Suppressor macrophage treated with lipopolysaccharide for 4 hours (primary cell): ENCODE measurements at regions not wholly inside any gene's neighbourhood (a gene's known extent, or its start where the extent isn't known, plus 50 kb on each side); places are given as distances from the start of the nearest gene placed in this dataset.
A peak's percentile ranks its signal among the peaks of the same experiment; 100 is the strongest.

ENCODE experiments used
- DNase-seq: peaks from one replicate; pipeline ENCODE4 v3.0.0-alpha.2; 2020

DNA sequence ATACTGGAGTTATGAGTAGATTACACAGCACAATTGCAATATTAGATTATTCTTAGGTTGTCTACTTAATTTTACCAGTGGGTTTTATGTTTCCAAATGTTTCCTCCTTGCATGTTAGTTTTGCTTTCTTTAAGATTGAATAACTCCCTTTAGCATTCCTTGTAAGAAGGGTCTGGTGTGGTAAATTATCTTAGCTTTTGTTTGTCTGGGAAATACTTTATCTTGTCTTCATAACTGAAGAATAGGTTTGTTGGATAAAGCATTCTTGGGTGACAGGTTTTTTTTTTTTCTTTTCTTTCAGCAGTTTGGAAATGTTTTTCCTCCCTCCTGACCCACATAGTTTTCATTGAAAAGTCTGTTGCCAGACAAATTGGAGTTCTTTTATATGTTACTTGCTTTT lies 531.1 kb downstream of the ANXA1 start:
- no peak for DNase-seq

DNA sequence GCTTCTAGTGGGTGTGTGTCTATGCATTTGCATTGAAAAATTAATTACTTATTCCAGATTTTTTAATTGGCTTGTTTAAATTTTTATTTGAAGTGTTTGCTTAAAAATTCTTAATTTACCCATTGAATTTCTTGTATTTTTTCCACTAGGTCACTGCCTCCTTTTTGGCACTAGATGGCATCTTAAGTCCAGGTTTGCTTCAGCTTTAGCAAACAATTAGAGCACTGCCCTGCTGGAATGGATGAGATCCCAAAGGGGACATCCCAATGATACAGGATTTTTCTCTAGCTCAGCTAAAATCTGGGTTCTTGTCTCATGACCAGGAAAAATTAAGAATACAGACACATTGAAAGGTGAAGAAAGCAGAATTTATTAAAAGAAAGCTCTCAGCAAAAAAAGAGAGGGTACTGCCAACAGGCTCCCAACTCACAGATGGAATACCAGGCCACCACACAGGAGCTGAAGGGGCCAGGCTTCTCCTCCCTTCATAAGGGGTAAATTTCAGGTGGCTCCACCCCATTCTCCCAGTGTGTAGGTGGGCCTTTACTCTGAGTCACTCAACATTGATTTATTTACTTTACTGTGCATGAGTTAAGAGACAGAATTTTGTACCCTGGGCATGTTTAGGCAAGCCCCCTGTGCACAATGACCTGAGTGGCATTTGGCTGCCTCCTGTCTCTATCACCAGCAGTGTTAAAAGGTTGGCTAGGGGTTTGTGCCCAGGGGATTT lies 532.4 kb downstream of the ANXA1 start:
- DNase-seq = peak; percentile 22

DNA sequence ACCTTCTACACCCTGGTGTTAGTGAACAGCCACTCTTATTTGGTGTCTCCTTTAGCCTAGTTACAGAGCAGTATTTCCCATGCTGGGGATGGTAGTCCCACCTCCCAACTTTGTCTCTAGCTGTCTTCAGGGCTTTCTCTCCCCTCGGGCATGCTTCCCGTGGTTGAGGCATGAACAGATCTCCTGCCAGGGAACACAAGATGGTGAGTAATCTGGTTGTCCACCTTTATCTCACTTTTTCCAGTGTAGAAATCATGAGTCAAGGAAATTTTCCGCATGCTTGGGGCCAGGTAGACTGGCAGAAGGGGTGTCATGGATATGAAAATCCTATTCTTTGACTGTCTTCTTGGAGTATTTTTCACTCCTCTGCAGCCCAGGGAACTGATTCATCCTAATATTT lies 532.9 kb downstream of the ANXA1 start:
- no peak for DNase-seq

DNA sequence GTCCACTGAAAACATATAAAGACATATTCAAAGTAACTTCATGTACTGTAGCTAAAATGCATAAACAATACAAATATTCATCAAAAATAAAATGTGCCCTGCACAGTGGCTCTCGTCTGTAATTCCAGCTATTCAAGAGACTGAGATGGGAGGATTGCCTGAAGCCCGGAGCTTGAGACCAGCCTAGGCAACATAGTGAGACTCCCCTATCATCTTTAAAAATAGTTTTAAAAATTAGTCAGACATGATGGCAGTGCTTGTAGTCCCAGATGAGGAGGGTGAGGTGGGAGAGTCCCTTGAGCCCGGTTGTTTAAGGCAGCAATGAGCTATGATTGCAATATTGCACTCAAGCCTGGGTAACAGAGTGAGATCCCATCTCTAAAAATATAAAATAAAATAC lies 534.1 kb downstream of the ANXA1 start:
- DNase-seq = no peak

DNA sequence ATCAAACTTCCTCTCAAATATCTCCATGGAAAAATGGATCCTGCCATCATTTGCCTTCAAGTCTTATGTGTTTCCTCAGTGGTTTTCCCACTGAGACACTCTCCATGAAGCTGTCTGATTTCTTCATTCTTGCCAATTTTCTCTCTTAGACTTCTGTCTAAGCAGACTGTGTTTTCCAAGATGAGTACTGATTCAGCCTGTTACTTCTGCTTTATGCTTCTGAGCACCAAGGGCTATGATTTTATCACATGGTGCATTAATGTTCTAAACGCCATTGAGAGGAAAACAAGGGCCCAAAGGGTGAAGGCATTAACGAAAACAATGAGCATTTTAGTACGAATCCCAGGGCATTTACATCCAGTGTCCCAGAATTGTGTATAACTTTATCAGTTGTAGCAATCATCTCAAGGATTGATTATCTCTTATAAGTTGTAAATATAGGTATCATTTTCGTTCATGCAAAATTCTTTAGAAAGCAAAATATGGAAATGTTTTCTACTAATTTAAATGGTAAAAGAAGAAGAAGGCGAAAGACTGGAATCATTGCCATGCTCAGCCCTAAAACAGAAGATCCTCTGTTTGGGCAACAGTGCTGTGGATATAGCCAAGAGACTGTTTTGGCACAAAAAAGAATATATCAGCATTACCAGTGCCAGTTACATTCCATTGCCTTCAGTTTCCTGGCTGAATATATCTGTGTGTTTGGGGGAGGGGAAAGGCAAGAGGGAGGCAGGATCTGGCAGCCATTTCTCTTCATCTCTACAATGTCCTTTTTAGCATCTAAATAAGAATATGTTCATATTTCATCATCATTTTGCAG lies 537.6 kb downstream of the ANXA1 start:
- no peak for DNase-seq

DNA sequence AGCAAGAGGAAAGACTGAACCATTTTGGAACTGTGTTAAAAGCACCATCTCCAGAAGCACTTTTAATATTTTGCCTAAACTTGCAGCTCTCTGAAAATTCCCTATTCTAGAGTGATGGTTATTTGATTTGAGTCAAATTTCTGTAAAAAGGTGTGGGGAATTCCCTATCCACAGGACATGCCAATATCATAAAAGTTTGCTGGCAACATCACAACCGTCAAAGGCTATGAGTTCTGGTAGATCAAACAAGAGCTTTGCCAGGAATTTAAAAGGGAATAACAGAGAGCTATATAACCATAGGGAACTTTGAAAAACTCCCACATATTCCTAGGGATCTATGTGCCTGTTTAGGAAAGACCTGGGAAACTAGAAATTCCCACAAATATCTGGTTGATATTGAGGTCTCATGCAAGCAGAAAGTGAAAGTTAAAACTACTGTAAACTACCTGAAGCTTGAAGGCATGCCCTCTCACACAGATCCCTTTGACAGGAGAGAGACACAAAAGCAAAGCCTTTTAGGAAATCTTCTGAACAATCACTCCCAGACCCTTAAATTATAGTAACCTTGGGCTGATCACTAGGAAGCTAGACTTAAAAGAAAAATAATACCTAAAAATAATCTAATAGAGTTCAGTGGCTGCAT lies 549.9 kb downstream of the ANXA1 start:
- DNase-seq = no peak

DNA sequence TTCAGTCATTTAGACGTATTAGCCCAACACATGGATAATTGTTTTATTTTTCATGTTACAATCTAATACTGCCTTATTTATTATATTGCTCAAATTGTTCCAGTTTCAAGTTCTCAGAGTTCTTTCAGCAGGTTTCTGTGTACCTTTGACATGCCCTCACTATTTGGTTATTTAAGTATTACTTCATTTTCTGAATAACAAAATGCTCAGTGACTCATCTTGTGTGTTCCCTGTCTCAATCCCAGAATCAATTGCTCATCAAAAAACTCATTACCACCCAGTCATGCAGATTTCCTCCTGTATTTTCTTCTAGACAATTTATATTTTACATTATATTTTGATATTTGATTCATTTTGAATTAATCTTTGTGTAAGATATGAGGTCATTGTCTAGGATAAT lies 562.6 kb downstream of the ANXA1 start:
- no peak for DNase-seq

DNA sequence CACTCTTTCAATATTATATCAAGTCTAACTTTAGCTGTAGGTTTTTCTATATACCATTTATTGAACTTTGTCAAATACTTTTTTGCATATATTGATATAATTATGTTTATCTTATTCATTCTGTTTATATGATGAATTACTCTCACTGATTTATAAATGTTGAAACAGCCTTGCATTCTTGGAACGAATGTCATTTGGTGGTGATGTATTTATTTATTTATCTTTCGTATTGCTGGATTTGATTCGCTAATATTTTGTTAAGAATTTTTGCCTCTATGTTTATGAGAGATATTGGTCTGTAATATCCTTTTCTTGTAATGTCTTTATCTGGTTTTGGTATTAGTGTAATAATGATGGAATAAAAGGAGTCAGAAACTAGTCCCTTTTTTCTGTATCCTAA lies 563.9 kb downstream of the ANXA1 start:
- DNase-seq = no peak

DNA sequence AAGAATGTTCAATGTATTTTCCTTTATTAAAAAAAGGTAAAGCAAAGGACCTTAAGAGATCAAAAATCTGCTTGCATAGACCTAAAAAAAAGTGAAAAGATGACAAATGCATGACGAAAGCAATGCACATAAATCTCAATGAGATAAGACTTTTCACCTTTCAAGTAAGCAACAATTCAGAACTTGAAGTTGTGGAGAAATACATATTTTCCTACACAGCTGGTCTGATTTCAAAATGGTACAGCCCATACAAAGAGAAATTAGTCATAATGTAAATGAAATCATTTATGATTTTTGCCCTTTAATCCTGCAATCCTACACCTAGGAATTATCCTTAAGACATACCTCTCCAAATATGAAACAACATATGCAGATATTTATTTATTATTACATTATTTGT lies 568.0 kb downstream of the ANXA1 start:
- DNase-seq = no peak

DNA sequence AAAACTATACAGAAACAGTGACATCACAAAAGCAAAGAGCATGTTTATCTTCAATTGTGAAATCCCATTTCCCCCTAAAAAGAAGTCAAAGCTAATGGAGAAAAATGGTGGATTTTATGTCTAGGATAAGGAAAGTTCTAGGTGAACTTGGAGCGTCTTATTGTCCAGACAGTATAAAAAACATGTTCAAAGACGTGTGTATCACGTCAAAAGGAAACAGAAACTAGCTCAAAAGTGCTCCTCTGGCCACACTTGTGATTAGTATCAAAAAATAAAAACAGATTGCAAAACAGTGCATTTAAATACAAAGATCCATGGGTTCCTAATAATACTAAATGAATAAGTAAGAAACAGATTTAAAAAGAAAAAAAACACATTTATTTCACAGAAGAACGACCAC lies 568.9 kb downstream of the ANXA1 start:
- no peak for DNase-seq

DNA sequence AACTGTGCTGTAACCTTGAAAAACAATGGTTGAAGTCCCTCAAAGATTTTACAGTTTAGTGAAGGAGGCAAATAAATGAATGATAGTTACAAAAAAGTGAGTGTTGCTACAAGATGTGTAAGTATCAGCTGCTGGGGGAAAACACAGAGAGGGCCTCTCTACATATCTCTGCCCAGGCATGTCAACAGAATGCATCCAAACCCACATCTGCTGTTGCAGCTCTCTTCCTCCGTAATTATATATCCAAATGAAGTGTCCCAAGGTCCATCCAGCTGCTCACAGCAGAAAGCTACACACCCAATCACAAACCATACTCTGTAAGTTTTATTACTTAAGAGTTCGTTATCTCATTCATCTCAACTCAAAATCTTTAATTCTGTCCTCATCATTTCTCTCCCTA lies 584.6 kb downstream of the ANXA1 start:
- DNase-seq = no peak

DNA sequence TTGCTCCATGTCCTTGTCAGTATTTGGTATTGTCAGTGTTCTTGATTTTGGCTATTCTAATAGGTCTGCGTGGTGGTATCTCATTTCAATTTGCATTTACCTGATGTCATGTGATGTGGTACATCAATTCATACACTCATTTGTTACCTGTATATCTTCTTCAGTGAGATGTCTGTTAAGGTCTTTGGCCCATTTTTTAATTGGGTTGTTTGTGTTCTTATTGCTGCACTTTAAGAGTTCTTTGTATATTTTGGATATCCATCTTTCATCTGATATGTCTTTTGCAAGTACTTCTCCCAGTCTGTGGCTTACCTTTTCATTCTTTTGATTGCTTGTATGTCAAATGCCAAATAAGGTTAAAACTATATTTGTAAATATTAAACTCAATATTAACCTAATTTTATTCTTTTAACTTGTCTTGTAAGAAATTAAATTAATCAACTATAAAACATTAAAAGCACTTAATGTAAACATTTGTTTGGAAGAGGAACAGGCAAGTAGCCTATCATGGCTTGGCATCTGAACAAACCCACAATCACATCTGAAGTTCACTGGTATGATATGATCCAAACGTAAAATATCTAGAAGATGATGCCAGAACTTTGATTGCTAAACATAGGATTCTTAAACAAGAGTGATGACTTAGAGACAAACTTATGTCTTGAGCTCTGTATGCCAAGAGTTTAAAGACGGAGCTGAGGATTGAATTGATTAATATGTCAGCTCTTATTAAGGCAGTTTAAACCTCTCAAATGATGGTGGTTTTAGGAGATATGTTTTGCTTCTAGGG lies 587.3 kb downstream of the ANXA1 start:
- DNase-seq = no peak

DNA sequence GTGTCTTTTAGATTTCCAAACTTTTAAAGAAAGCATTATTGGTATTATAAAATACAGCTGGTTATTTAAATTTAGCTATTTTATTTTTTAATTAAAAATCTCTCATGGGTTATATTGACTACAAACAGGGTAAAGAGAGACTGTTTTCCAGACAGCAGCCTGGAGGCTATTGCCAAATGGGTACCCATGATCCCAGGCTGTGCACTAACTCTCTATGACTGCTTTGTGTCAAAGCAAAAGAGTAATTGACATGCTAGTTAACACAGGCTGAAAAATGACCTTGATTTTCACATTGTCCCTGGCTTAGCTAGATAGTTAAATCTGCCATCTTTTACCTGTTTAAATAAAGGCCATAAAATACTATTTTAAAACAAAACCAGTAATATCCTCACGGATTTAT lies 589.7 kb downstream of the ANXA1 start:
- no peak for DNase-seq

DNA sequence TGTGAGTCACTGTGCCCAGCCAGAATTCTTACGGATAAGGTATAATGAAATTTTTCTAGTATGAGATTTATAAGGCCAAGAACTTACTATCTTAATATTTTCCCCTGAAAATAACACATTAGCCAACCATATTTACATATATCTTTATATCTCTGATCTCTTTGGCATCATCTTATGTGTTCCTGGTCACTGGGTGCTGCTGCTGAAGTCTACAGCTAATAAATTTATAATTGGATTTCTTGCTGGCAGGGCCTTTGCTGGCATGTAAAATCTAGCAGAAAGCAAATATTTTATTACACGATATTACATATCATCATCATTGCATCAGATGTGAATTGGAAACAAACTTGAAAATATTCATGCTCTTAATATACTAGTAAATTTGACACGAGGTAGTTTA lies 590.7 kb downstream of the ANXA1 start:
- no peak for DNase-seq

DNA sequence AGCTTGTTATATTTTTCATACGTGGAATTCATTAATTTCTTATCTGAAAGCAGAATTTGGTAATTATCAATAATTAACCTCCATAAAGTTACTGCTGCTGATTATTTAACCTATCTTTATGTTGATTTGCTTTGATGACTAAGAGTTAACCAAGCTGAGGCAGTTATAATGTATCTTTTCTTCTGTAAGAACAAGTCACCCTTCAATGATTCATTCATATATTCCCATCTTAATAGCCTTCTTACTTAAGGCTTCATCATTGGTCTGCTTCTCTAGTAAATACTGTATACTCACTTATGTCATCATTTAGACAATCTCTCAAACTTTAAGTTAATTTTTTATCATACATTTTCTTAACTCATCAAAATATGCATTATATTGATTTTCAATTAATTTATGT lies 592.2 kb downstream of the ANXA1 start:
- no peak for DNase-seq

DNA sequence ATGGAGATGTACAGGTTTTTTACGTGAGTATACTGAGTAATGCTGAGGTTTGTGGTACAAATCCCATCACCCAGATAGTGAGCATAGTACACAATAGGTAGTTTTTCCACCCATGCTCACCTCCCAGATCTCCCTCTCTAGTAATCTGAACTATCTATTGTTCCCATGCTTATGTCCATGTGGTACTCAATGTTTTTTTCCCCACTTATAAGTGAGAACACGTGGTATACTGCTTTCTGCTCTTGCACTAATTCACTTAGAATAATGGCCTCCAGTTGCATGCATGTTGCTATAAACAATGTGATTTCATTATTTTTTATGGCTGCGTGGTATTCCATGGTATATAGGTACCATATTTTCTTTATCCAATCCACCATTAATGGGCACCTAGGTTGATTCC lies 593.9 kb downstream of the ANXA1 start:
- no peak for DNase-seq

DNA sequence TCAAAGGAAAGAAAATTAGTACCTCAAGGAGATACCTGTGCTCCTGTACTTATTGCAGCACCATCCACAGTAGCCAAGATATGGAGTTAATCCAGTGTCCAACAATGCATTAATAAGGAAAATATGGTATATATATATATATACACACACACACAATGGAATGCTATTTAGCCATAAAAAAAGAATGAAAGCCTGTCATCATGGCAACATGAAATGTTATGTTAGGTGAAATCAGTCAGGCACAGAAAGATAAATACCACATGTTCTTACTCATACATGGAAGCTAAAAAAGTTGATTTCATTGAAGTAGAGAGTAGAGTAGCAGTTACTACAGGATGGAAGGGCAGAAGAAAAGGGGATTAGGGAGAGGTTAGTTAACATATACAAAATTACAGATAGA lies 601.5 kb downstream of the ANXA1 start:
- DNase-seq = no peak

DNA sequence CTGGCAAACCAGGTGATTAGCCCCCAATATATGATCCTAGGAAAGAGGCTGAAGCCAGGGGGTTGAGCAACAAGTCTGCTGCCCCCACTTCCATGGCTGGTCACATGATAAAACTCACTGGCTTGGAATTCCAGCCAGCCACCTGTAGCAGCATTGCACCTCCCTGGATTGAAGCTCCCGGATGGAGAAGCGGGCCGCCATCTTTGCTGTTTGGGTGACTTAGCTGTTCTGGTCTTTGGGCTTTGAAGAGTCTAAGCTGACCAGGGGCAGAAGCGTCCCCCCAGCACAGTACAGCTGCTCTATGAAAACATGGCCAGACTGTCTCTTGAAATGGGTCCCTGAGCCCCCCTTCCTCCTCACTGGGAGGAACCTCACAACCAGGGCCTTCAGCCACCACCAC lies 610.2 kb downstream of the ANXA1 start:
- no peak for DNase-seq

DNA sequence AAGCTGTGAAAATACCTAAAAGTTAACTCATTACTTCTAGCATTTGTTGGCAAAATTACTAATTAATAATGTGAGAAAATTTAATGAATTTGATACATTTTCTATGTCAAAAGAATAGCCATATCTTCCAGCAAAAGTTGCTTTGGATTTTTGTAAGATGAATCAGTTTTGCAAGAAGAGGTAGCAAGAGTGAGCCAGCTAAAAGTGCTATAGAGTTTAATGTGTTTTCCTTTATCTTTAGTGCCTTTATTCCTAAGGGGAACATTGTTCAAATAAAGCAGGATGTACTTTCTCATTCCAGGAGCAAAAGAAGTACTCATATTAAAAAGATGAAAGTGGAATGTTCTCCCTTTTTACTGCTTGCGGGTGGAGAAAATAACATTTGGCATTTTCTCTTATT lies 622.2 kb downstream of the ANXA1 start:
- no peak for DNase-seq

DNA sequence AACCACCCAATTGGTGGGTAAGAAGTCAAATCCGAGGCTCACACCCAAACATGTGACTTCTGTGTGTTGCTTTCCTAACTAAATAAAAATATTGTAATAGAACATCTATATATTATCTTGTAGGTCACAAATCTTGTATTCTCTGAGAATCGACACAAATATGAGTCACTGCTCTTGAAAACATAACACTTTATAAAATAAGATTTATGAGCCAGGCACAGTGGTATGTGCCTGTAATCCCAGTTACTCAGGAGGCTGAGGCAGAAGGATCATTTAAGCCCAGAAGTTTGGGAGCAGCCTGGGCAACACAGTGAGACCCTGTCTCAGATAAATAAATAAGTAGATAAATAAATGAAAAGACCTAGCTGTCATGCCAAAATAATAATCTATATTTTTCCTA lies 624.1 kb downstream of the ANXA1 start:
- no peak for DNase-seq

DNA sequence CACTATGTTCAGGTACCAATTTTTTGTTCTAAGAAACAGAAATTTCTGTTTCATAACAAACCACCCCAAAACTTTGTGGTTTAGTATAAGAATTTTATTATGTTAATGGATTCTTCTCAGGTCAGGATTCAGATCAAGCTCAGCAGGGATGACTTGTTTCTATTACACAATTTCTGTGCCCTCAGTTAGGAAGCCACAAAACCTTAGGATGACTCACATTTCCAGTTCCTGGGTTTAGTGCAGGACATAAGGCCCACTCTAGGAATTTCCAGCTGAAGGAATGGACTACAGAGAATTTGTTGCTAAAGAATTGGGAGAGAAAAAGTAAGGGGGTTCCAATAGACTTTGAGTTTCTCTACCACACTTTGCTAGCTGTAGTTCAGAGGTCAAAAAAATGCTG lies 629.3 kb downstream of the ANXA1 start:
- DNase-seq = no peak

DNA sequence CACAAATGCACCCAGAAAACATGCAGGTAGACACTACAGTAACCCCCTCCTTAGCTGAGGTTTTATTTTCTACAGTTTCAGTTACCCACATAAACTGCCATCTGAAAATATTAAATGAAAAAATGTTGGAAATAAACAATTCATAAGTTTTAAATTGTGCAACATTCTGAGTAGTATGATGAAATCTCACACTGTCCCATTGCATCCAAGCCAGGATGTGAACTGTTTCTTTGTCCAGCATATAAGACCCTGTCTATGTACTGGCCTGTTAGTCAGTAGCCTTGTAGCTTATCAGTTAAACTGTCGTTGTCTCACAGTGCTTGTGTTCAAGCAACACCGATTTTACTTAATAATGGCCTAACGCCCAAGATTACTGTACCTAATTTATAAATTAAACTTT lies 630.5 kb downstream of the ANXA1 start:
- DNase-seq = no peak

DNA sequence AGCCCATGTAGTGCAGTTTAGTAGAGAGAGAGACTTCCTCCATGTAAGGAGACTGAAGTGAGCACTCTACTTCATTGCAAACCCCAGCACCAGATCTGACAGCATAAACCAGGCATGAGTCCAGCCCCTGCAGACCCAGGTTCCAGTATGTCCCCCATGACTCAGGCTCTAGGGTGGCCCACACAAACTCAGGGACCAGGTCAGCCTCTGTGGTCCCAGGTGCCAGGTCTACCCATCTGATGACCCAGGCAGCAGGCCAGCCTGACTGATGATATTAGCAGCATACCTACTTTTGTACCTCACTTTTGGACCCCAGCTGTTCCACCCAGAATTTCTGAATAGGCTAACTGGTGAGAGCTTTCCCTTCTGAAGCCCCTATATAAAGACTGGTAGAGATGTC lies 647.8 kb downstream of the ANXA1 start:
- no peak for DNase-seq
